ENCODE measurements at regions not wholly inside any gene's neighbourhood (a gene's known extent, or its start where the extent isn't known, plus 50 kb on each side); places are given as distances from the start of the nearest gene placed in this dataset.

GRCh38 chr19:29429021-29429420, 96.8 kb upstream of the VSTM2B start:
- no peaks in the 10 kb centered on the region for H3K36me3 ChIP-seq (ENCODE audit: control insufficient read depth in 2 of 3, insufficient read depth in 3 of 3, low read length in 3 of 3)
- no peaks in the 10 kb centered on the region for H3K27me3 ChIP-seq (ENCODE audit: control insufficient read depth, insufficient read depth, low read length)
- no peak overlapping the region for H3K4me3 ChIP-seq (ENCODE audit: low read length in 3 of 3)
- no peak overlapping the region for H3K27ac ChIP-seq (ENCODE audit: low read depth in 2 of 2, low read length in 2 of 2)
- H3K9ac ChIP-seq (ENCODE audit: low read length in 3 of 3), result no peak overlapping the region
- H3K9me3 ChIP-seq (ENCODE audit: control insufficient read depth in 2 of 3, insufficient read depth in 1 of 3, low read length in 3 of 3), result no peaks in the 10 kb centered on the region
- no peak for FAIRE-seq
- intact Hi-C loops (cut with DNase I), result no loop called here
- no peaks in the 10 kb centered on the region for H3K4me1 ChIP-seq (ENCODE audit: control insufficient read depth in 2 of 3, insufficient read depth in 2 of 3, low read depth in 1 of 3, low read length in 3 of 3)
- no peak for TF ChIP-seq CTCF (IDR thresholded peaks at IDR 0.05; ENCODE audit: borderline replicate concordance, extremely low read depth, insufficient read depth)
- peak in 1 of 5 donors; percentile 7 for DNase-seq

- H3K27me3 ChIP-seq (ENCODE audit: control insufficient read depth, insufficient read depth, low read length), result no peaks in the 10 kb centered on the region
- H3K4me1 ChIP-seq (ENCODE audit: control insufficient read depth in 2 of 3, insufficient read depth in 2 of 3, low read depth in 1 of 3, low read length in 3 of 3), result no peaks in the 10 kb centered on the region
- intact Hi-C loops (cut with DNase I), result no loop called here
- H3K27ac ChIP-seq (ENCODE audit: low read depth in 2 of 2, low read length in 2 of 2), result no peak overlapping the region
- peak in 1 of 5 donors; percentile 41 for DNase-seq
- no peak for TF ChIP-seq CTCF (IDR thresholded peaks at IDR 0.05; ENCODE audit: borderline replicate concordance, extremely low read depth, insufficient read depth)
- H3K4me3 ChIP-seq (ENCODE audit: low read length in 3 of 3), result no peak overlapping the region
- no peak for FAIRE-seq
- H3K36me3 ChIP-seq (ENCODE audit: control insufficient read depth in 2 of 3, insufficient read depth in 3 of 3, low read length in 3 of 3), result no peaks in the 10 kb centered on the region
- no peak overlapping the region for H3K9ac ChIP-seq (ENCODE audit: low read length in 3 of 3)
- no peaks in the 10 kb centered on the region for H3K9me3 ChIP-seq (ENCODE audit: control insufficient read depth in 2 of 3, insufficient read depth in 1 of 3, low read length in 3 of 3)
Observed at GRCh38 chr19:29429581-29429980, 96.2 kb upstream of the VSTM2B start.

GRCh38 chr19:29431332-29431731, 94.5 kb upstream of the VSTM2B start:
- H3K9me3 ChIP-seq (ENCODE audit: control insufficient read depth in 2 of 3, insufficient read depth in 1 of 3, low read length in 3 of 3), result no peaks in the 10 kb centered on the region
- no peaks in the 10 kb centered on the region for H3K36me3 ChIP-seq (ENCODE audit: control insufficient read depth in 2 of 3, insufficient read depth in 3 of 3, low read length in 3 of 3)
- H3K9ac ChIP-seq (ENCODE audit: low read length in 3 of 3), result no peak overlapping the region
- intact Hi-C loops (cut with DNase I), result no loop called here
- no peaks in the 10 kb centered on the region for H3K27me3 ChIP-seq (ENCODE audit: control insufficient read depth, insufficient read depth, low read length)
- H3K27ac ChIP-seq (ENCODE audit: low read depth in 2 of 2, low read length in 2 of 2), result no peak overlapping the region
- DNase-seq, result no peak
- no peaks in the 10 kb centered on the region for H3K4me1 ChIP-seq (ENCODE audit: control insufficient read depth in 2 of 3, insufficient read depth in 2 of 3, low read depth in 1 of 3, low read length in 3 of 3)
- H3K4me3 ChIP-seq (ENCODE audit: low read length in 3 of 3), result no peak overlapping the region
- FAIRE-seq, result no peak
- TF ChIP-seq CTCF (IDR thresholded peaks at IDR 0.05; ENCODE audit: borderline replicate concordance, extremely low read depth, insufficient read depth), result no peak

- FAIRE-seq (no peak), DNase-seq (no peak)
- H3K9ac ChIP-seq (ENCODE audit: low read length in 3 of 3), result no peak overlapping the region
- no peak overlapping the region for H3K4me3 ChIP-seq (ENCODE audit: low read length in 3 of 3)
- H3K9me3 ChIP-seq (ENCODE audit: control insufficient read depth in 2 of 3, insufficient read depth in 1 of 3, low read length in 3 of 3), result no peaks in the 10 kb centered on the region
- H3K27me3 ChIP-seq (ENCODE audit: control insufficient read depth, insufficient read depth, low read length), result no peaks in the 10 kb centered on the region
- H3K4me1 ChIP-seq (ENCODE audit: control insufficient read depth in 2 of 3, insufficient read depth in 2 of 3, low read depth in 1 of 3, low read length in 3 of 3), result no peaks in the 10 kb centered on the region
- no peak for TF ChIP-seq CTCF (IDR thresholded peaks at IDR 0.05; ENCODE audit: borderline replicate concordance, extremely low read depth, insufficient read depth)
- intact Hi-C loops (cut with DNase I), result no loop called here
- H3K27ac ChIP-seq (ENCODE audit: low read depth in 2 of 2, low read length in 2 of 2), result no peak overlapping the region
- H3K36me3 ChIP-seq (ENCODE audit: control insufficient read depth in 2 of 3, insufficient read depth in 3 of 3, low read length in 3 of 3), result no peaks in the 10 kb centered on the region
Observed at GRCh38 chr19:29432677-29433076, 93.1 kb upstream of the VSTM2B start.
